CD4-positive, alpha-beta T cell (primary cell): ENCODE measurements at regions not wholly inside any gene's neighbourhood (a gene's known extent, or its start where the extent isn't known, plus 50 kb on each side); places are given as distances from the start of the nearest gene placed in this dataset.
A peak's percentile ranks its signal among the peaks of the same experiment; 100 is the strongest.

Experiments used
- ATAC-seq: fragments of 200-7000 bp; cut with Tn5 transposase; one replicate; pipeline ENCODE4 v1.10.0; 2022; ENCODE audit warnings: mild to moderate bottlenecking; ENCODE audit not compliant: poor library complexity
- CTCF ChIA-PET: fragments of 350-600 bp; sonication (Branson Sonifier 250); formaldehyde crosslinking; loops from one replicate; lab custom pipeline; 2021; ENCODE audit warnings: antibody characterized with exemption, inconsistent platforms; lab: Charles Lee
- POLR2A ChIA-PET: fragments of 350-600 bp; sonication (Branson Sonifier 250); formaldehyde crosslinking; loops from one replicate; lab custom pipeline; 2021; ENCODE audit warnings: antibody characterized with exemption, inconsistent platforms; lab: Charles Lee
- DNase-seq, 14 experiments: peaks; one replicate each; pipeline ENCODE4 v3.0.0-alpha.2; 2013 to 2020; ENCODE audit warnings: mixed read lengths in 2 of 14
- H3K27ac ChIP-seq, 2 donors: one replicate each; pipeline versions ENCODE4 v1.5.1 to v1.7.0; 2013; ENCODE audit warnings: low read length in 2 of 2, low read depth in 1 of 2, mild to moderate bottlenecking in 1 of 2
- H3K27me3 ChIP-seq, 2 experiments: 1 replicate in 1 of 2; 2 replicates in 1 of 2; pipeline versions ENCODE4 v1.6.1 to v1.7.0; 2013; ENCODE audit warnings: low read length in 2 of 2, control low read depth in 1 of 2, mild to moderate bottlenecking in 1 of 2, moderate library complexity in 1 of 2; ENCODE audit not compliant: insufficient read depth in 2 of 2, control insufficient read depth in 1 of 2
- H3K36me3 ChIP-seq: one replicate; pipeline ENCODE4 v1.6.1; 2013; ENCODE audit warnings: low read length, control low read depth; ENCODE audit not compliant: insufficient read depth
- H3K4me1 ChIP-seq: one replicate; pipeline ENCODE4 v1.6.1; 2013; ENCODE audit warnings: low read length, control low read depth; ENCODE audit not compliant: insufficient read depth
- H3K4me3 ChIP-seq: one replicate; pipeline ENCODE4 v1.5.1; 2013; ENCODE audit warnings: mild to moderate bottlenecking, low read length, moderate library complexity
- H3K9me3 ChIP-seq, 2 experiments: 1 replicate in 1 of 2; 2 replicates in 1 of 2; pipeline versions ENCODE4 v1.6.1 to v1.7.0; 2013; ENCODE audit warnings: low read length in 2 of 2, mild to moderate bottlenecking in 2 of 2, control low read depth in 1 of 2, moderate library complexity in 1 of 2; ENCODE audit not compliant: control insufficient read depth in 1 of 2, insufficient read depth in 1 of 2
- H3K27ac Mint-ChIP-seq: one replicate; pipeline ENCODE4 v1.8.0; 2020; ENCODE audit warnings: mixed read lengths
- H3K27me3 Mint-ChIP-seq: one replicate; pipeline ENCODE4 v1.8.0; 2021; ENCODE audit warnings: mixed read lengths
- H3K36me3 Mint-ChIP-seq: one replicate; pipeline ENCODE4 v1.8.0; 2021; ENCODE audit warnings: low read depth, mixed read lengths
- H3K4me1 Mint-ChIP-seq: one replicate; pipeline ENCODE4 v1.8.0; 2021; ENCODE audit warnings: low read depth, mixed read lengths
- H3K4me3 Mint-ChIP-seq: one replicate; pipeline ENCODE4 v1.8.0; 2020; ENCODE audit warnings: mild to moderate bottlenecking, mixed read lengths
- H3K9me3 Mint-ChIP-seq: one replicate; pipeline ENCODE4 v1.8.0; 2020; ENCODE audit warnings: mixed read lengths
- intact Hi-C, 2 experiments: fragments of 100-400 bp; cut with DNase I in 1 of 2; cut with micrococcal nuclease in 1 of 2; formaldehyde crosslinking; loops; one replicate each; pipeline versions ENCODE4 v1.15.1 to v1.9.0; 2023 to 2025; cut with DNase I, micrococcal nuclease
- TF ChIP-seq, protein P1 (sequence below): fragments of 200-600 bp; IDR thresholded peaks from one replicate; pipeline ENCODE4 v1.8.0; 2022; ENCODE audit warnings: antibody characterized with exemption, mild to moderate bottlenecking

- Histone ChIP-seq H3K9me3 (no peaks in the 10 kb centered on the region), H3K36me3 (no peaks in the 10 kb centered on the region), H3K4me1 (peaks cover 39% of the 10 kb centered on the region), H3K27ac (peak overlapping the region in 1 of 2 donors; percentile 37), H3K27me3 (no peaks in the 10 kb centered on the region), H3K4me3 (peak overlapping the region; percentile 23)
- TF ChIP-seq, protein P1, sequence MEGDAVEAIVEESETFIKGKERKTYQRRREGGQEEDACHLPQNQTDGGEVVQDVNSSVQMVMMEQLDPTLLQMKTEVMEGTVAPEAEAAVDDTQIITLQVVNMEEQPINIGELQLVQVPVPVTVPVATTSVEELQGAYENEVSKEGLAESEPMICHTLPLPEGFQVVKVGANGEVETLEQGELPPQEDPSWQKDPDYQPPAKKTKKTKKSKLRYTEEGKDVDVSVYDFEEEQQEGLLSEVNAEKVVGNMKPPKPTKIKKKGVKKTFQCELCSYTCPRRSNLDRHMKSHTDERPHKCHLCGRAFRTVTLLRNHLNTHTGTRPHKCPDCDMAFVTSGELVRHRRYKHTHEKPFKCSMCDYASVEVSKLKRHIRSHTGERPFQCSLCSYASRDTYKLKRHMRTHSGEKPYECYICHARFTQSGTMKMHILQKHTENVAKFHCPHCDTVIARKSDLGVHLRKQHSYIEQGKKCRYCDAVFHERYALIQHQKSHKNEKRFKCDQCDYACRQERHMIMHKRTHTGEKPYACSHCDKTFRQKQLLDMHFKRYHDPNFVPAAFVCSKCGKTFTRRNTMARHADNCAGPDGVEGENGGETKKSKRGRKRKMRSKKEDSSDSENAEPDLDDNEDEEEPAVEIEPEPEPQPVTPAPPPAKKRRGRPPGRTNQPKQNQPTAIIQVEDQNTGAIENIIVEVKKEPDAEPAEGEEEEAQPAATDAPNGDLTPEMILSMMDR = no peak
- Mint-ChIP-seq H3K4me3 (peak overlapping the region; percentile 70), H3K4me1 (peaks cover 38% of the 10 kb centered on the region), H3K27ac (peak overlapping the region; percentile 77), H3K36me3 (no peaks in the 10 kb centered on the region), H3K27me3 (no peaks in the 10 kb centered on the region), H3K9me3 (no peaks in the 10 kb centered on the region)
- ATAC-seq = peak; percentile 82
- CTCF ChIA-PET = interaction anchor here (1.3 to 1.6 kb wide), 4 partner anchors 10 to 62 kb away, joined by 3 to 5 read pairs (median 4); no protein-coding TSS in a partner anchor
- intact Hi-C loops = loop anchor here in 1 of 2 experiments (1.0 to 5.0 kb wide), 2 partner anchors 10 to 67 kb away; partner anchors contain the start of gene DUSP22
- DNase-seq = peak in 13 of 14 experiments; percentile 17 to 81 (median 56)
- POLR2A ChIA-PET = interaction anchor here (0.7 to 2.1 kb wide), 6 partner anchors 9 to 86 kb away, joined by 3 to 5 read pairs (median 4); partner anchors contain the start of gene DUSP22
These were observed 67.1 kb upstream of the DUSP22 start for GRCh38 chr6:225121-225721.

GRCh38 chr6:225907-226306, 66.4 kb upstream of the DUSP22 start:
- no peaks in the 10 kb centered on the region for H3K27me3 ChIP-seq
- H3K4me1 Mint-ChIP-seq = peaks cover 38% of the 10 kb centered on the region
- POLR2A ChIA-PET = interaction anchor here (1.0 to 2.1 kb wide), 4 partner anchors 10 to 182 kb away, joined by 3 to 4 read pairs (median 4); no protein-coding TSS in a partner anchor

DNA sequence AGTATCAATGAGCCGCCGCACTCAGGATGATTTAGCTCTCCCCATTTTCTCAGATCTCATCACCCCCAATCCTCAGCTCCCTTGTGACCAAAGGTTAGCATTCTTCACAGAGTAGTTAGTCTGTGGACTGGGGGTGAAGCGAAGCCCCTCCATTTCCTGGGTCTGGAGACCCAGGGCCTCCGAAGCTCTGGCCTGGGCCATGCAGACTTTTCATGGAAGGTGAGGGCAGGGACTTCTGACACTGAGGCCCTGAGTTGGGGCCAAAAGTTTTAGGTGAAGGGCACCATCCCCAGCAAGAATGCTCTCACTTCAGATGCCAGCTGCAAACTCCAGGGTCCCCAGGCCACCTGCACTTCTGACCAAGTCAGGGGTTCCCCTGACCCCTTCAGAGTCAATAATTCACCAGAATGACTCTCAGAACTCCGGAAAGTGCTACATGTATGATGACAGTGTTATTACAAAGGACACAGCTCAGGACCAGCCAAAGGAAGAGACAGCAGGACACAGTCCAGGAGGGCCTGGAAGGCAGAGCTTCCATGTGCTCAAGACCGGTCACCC, 65.7 kb upstream of the DUSP22 start:
- no peak for DNase-seq
- H3K27ac ChIP-seq = no peak overlapping the region
- intact Hi-C loops = loop anchor here in 1 of 2 experiments (5.0 kb wide), 1 partner anchor 66 kb away; the partner anchor contains the start of gene DUSP22
- H3K4me3 Mint-ChIP-seq = no peak overlapping the region
- ATAC-seq = no peak
- TF ChIP-seq, protein P1 = no peak
- H3K27ac Mint-ChIP-seq = no peak overlapping the region
- ChIA-PET POLR2A (interaction anchor here (1.0 to 2.1 kb wide), 2 partner anchors 10 to 181 kb away, joined by 4 read pairs; no protein-coding TSS in a partner anchor), CTCF (interaction anchor here (0.5 to 1.5 kb wide), 3 partner anchors 11 to 64 kb away, joined by 3 to 4 read pairs (median 3); no protein-coding TSS in a partner anchor)
- no peaks in the 10 kb centered on the region for H3K27me3 ChIP-seq
- H3K4me1 ChIP-seq = peaks cover 33% of the 10 kb centered on the region
- H3K4me3 ChIP-seq = no peak overlapping the region
- H3K36me3 Mint-ChIP-seq = no peaks in the 10 kb centered on the region
- H3K27me3 Mint-ChIP-seq = no peaks in the 10 kb centered on the region
- no peaks in the 10 kb centered on the region for H3K9me3 ChIP-seq
- H3K9me3 Mint-ChIP-seq = no peaks in the 10 kb centered on the region
- H3K36me3 ChIP-seq = no peaks in the 10 kb centered on the region
- peaks cover 31% of the 10 kb centered on the region for H3K4me1 Mint-ChIP-seq

More at GRCh38 chr6:225907-226306, 66.4 kb upstream of the DUSP22 start:
- Histone ChIP-seq H3K4me1 (peaks cover 38% of the 10 kb centered on the region), H3K36me3 (no peaks in the 10 kb centered on the region), H3K27ac (no peak overlapping the region), H3K9me3 (no peaks in the 10 kb centered on the region), H3K4me3 (no peak overlapping the region)
- H3K27me3 Mint-ChIP-seq = no peaks in the 10 kb centered on the region
- H3K27ac Mint-ChIP-seq = peak overlapping the region; percentile 77
- peak overlapping the region; percentile 70 for H3K4me3 Mint-ChIP-seq
- no peaks in the 10 kb centered on the region for H3K9me3 Mint-ChIP-seq
- ATAC-seq (no peak), DNase-seq (no peak)
- CTCF ChIA-PET = interaction anchor here (1.5 to 1.6 kb wide), 2 partner anchors 10 to 61 kb away, joined by 3 read pairs; no protein-coding TSS in a partner anchor
- intact Hi-C loops = loop anchor here in 1 of 2 experiments (1.0 to 5.0 kb wide), 2 partner anchors 11 to 66 kb away; partner anchors contain the start of gene DUSP22
- no peaks in the 10 kb centered on the region for H3K36me3 Mint-ChIP-seq
- TF ChIP-seq, protein P1 = no peak
